AG08395 (cell line): ENCODE measurements at regions not wholly inside any gene's neighbourhood (a gene's known extent, or its start where the extent isn't known, plus 50 kb on each side); places are given as distances from the start of the nearest gene placed in this dataset.
A peak's percentile ranks its signal among the peaks of the same experiment; 100 is the strongest.

Experiments
- DNase-seq: peaks from one replicate; pipeline ENCODE4 v3.0.0; 2012; ENCODE audit warnings: mixed read lengths, low spot score

GRCh38 chr3:24937228-24937627 is 442.6 kb upstream of the THRB start:
- no peak for DNase-seq

DNA sequence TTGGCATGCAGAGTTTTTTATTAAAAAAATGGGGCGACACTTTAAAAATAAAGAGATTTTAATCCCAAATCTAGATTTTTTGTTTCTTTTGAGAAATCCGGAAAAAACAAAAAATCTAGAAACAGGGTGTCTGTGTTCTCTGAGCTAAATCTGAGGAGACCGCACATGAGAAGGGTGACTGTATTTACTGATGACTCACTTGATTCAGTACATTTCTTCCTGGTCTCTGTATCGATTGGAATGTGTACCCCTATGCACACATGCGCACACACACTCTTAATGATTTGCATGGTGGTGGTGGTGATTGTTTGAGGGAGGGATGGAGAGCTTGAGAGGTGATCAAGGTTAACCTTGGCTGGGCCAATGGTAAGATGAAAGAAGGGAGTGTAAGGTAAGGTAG is 443.1 kb upstream of the THRB start:
- no peak for DNase-seq

GRCh38 chr3:24943961-24944360 is 449.3 kb upstream of the THRB start:
- DNase-seq, result no peak

DNA sequence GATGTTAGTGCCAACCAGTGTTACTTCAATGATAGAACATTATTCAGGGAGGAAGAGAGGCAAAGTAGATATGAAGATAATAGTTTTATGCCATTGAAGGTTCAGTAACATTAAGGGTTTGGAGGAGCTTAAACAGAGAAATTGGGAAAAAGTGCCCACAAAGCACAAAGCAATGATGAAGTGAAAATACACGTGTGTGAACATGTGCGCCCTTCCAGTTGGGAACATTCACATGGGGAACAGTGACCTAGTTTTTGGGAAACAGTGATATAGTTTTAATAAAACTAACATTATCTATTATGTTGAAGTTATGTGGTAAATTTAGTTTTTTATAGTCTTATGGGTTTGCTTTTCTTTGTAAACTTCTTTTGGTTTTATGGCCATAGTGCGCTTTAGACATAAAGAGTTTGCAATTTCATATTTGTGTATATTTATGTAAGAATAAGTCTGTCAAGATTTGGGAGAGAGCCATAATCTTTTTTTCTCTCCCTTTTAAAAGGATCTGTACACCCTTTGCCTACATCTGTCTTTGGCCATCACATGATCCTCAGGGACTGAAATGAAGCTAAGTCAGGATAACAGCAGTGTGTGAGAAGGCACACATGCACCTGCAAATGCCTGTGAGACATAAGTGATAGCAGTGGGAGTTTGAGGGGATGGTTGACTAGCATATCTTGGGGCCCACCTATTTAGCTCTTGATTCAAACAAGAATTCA is 450.3 kb upstream of the THRB start:
- no peak for DNase-seq

DNA sequence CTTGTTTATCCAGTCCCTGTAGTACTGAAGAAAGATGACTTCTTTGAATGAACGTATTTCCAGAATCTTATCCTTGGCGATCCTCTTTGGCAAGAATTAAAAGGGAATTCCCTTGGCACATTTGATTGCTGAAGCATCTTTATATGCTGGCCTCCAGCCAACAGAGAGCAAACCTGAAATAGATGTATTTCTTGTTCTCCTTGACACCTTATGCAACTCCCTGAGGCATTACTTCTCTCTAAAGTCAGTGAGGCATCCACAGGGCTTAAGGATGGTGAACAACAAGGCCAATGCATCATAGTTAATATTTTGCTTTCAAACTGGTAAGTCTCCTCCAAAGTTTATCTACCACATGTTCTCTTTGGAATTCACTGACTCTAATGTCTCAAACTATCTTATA is 450.9 kb upstream of the THRB start:
- no peak for DNase-seq

DNA sequence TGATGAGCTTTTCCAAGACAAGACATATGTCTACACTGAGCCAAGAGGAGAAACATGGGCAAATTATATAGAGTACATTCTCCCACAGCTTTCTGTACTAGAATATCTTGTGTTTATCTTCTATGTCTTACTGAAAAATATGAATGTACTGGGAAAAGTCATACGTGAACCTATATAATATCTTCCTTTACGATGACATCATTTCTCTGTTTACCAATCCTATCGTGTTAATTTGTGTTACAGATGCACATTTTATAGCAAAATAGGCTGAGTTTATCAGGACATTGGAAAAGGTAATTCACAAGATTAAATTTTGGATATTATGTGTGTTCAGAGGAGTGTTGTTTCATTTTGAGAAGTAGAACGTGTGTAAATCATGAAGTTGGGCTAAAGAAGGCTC is 452.5 kb upstream of the THRB start:
- no peak for DNase-seq

DNA sequence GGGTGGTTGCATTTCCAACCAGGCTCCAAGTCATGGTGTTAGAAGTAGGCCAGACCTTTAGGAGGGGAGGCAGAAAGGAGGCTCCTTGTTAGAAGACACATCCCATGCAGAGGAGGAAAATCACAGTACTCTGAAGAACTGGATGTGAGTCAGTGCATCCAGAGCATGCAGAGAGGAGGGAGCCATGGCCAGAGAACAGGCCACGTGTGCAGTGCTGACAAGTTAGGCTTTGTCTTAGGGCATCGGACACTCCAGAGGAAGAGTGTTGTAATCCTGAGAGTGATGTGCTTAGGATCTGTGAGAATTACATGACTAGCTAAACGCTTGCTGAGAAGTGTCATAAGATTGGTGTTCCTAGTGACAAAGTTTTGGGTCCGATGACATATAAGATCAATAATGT is 456.5 kb upstream of the THRB start:
- no peak for DNase-seq

GRCh38 chr3:24952388-24952787 is 457.7 kb upstream of the THRB start:
- no peak for DNase-seq

DNA sequence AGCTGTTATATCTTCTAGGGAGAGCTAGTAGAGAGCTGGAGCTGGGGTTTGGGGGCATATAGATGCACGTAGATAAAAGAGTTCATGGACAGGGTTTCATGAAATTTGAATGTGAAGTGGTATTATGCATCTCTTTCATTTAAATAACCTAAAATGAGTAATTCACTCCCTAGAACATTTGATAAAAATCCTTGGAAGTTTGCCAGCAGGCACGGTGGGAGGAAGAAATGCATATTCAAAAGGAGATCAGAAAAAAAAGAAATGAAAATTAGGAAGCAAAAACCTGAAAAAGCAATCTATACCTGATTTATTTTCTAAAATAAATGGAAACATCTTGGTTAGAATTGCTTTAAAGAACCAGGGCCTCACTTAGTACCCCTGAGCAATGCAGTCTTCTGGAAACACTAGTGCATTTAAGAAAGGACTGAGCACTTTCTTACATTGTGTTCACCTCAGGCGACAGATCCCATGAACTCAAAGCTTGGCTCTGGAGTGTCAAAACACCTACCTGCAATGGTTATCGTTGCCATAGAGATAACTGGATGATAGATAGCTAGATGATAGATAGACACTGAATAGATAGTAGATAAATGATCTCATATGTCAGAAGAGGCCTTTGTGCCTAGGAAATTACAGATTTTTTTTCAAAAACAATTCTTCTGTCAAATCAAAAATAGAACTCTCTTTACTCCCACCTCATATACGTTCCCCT is 458.6 kb upstream of the THRB start:
- DNase-seq, result no peak

- no peak for DNase-seq
Observed at GRCh38 chr3:24956613-24957012, 462.0 kb upstream of the THRB start.

- no peak for DNase-seq
Observed at GRCh38 chr3:24958271-24958670, 463.6 kb upstream of the THRB start.

DNA sequence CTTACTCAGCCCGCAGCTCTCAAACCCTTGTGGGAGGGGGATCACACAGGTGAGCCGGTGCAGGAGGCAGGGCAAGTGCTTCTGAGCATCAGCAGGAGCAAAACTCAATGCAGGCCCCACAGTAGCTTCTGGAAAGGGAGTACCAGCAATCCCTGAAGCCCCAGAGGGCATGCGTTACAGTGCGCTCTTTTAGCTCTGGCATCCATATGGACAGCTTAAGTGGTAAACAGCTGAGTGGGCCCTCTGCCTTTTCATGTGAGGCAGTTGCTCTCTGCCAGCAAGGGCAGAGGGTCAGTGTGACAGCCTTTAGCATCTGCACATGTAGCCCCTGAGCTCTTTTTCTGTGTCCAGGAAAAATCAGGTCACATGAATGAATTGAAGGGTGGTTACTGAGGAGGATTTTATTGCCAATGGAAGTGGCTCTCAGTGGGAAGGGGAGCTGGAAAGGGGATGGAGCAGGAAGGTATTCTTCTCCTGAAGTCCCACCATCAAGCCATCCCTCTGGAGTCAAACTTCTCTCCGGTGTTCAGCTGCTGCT is 464.3 kb upstream of the THRB start:
- DNase-seq, result no peak

GRCh38 chr3:24963762-24964625 is 464.1 kb upstream of the RARB start:
- DNase-seq, result peak; percentile 9

GRCh38 chr3:24965706-24966385 is 462.2 kb upstream of the RARB start:
- no peak for DNase-seq

GRCh38 chr3:24968036-24968435 is 460.0 kb upstream of the RARB start:
- no peak for DNase-seq

GRCh38 chr3:24972491-24972890 is 455.6 kb upstream of the RARB start:
- DNase-seq, result no peak

DNA sequence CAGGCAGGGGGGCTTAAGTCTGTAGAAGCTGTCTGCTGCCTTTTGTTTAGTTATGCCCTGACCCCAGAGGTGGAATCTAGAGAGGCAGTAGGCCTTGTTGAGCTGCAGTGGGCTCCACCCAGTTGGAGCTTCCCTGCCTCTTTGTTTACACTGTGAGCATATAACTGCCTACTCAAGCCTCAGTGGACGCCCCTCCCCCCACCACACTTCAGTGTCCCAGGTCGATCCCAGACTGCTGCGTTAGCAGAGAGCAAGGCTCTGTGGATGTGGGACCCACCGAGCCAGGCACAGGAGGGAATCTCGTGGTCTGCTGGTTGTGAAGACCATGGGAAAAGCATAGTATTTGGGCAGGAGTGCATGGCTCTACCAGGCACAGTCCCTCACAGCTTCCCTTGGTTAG is 446.8 kb upstream of the RARB start:
- DNase-seq, result no peak

DNA sequence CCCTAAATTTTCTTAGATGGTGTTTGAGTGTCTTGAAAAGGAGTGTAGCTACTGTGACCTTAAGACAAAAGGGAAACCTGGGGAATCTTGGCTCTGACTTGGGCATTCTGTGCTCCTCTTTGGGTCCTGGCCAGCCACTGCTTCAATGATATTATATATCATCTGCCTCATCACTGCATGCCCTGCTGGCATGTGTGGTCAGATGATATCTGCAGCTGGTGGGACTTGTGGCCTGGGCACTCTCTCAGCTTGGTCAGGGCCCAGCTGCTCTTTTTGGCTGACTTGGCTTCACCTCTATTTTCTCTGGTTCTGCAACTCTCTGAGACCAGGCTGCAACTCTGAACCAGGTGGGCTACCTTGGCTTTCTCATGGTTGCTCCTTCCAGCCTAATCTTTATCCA is 446.1 kb upstream of the RARB start:
- DNase-seq, result no peak

DNA sequence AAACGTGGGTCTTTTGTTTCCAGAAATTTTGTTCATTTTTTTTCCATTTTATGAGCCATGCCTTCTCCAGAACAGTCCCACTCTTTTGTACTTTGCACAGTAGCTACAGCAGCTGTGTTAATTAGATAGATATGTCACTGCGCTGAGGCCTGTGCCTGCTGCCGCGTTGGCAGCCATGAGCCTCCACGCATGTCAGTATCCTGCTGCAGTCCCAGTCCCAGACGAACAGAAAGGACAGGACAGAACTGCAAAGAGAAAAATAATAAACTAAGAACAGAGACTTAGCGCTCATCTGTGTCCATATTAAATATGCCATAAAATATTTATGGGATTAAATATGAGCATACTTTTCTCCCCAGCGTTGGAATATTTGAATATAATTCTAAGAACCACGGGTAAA is 442.4 kb upstream of the RARB start:
- DNase-seq, result no peak

GRCh38 chr3:24986612-24987011 is 441.5 kb upstream of the RARB start:
- DNase-seq, result no peak

- no peak for DNase-seq
Observed at GRCh38 chr3:24999357-24999756, 428.7 kb upstream of the RARB start.

DNA sequence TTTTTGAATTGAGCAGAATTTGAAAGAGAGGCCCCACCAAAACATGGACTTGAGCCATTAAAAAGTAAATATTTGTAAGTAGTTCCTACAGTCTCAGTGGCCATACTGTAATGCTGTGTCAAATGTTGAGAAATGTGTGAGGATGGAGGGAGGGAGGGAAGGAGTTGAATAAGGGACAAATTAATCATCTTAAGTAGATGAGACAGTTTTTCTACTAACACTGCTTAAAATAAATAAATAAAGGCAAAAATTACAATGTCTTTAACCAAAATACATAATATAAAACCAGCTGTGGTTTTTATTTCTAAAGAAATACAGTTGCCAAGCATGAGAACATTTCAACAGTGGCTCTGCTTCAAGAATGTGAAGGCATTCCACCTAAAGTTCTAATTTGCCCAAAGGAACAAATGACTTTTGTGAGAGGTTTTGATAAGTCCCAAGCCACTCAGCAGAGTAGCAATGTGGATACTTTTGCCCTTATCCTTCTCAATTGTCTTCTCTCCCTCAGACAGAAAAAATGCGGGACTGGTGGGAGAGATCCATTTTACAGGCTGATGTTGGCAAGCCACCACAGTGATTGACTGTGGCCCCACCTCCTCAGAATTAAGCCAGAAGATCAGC is 427.0 kb upstream of the RARB start:
- no peak for DNase-seq
